ENCODE measurements at regions not wholly inside any gene's neighbourhood (a gene's known extent, or its start where the extent isn't known, plus 50 kb on each side); places are given as distances from the start of the nearest gene placed in this dataset.

DNA sequence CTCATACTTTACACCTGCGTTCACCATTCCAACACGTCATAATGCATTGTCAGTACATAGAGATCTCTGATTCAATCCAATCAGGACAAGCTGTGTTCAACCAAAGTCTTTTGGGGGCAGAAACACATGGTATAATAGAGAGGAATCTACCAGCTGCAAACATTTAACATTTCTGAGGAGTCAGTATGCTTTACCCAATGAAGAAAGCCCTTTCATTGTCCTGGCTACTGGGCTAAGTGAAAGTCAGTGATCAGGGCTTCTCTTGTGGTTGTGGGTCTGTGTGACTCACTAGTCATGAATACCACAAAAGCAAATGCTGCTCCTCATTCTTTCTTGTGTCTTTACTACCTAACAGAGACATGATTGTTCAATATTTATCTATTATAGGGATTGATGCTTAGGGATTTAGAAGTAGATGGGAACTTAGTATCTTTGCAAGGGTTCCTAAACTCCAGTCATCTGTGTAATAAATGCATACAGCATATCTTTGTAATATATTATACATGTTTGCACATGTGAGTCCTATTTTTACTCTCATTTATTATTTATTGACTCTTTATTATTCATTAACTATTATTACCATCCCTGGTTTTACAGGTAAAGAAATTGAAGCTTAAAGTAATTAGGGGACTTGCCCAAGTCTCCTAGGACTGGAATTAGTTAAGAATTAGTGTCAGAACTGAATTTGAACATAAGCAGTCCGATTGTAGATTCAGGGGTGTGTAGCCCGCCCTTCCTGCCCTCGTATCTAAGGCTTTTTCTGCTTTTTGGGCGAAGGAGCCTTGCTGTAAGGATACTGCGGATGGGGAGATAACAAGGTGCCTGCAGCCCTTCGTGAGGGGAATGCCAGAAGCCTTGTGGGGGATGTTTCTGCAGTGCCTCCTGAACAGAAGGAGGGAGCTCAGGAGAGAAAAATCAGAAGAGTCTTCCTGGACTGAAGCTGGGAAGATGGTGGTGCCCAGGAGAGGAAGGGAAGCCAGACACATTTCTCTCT is 353.1 kb upstream of the BOD1L1 start:
- Histone ChIP-seq H3K36me3 (ENCODE audit: control insufficient read depth, insufficient read depth, low read length) (no peaks in the 10 kb centered on the region), H3K27ac (ENCODE audit: low read length) (no peak overlapping the region), H3K27me3 (ENCODE audit: control insufficient read depth, insufficient read depth, low read length) (no peaks in the 10 kb centered on the region), H3K4me3 (ENCODE audit: low read length) (no peak overlapping the region), H3K9me3 (ENCODE audit: control insufficient read depth, insufficient read depth, low read length) (no peaks in the 10 kb centered on the region), H3K4me1 (ENCODE audit: control insufficient read depth, insufficient read depth, low read length) (no peaks in the 10 kb centered on the region)
- no peak for DNase-seq (ENCODE audit: low read depth, low spot score)
- no CpG with 5 or more reads among the region's 8 CpGs for WGBS (ENCODE audit: insufficient coverage, insufficient read length)

DNA sequence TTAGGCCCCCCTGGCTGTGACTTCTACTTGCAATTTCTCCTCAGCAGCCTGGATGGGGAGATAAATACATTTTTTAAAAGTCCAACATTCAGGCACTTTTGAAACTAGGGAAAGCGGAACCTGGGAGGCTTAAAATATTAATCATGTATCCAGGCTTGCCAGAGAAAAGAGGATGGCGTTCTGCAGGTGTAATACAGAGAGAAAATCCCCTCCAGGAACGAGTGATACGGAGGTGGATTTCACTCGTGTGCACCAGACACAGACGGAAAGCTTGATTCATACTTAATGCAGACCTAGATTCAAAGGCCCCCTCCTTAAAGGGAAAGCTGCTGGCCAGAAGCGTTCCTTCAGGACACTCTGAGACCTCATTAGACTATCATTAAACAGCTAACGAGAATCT is 354.0 kb upstream of the BOD1L1 start:
- WGBS (ENCODE audit: insufficient coverage, insufficient read length) = no CpG with 5 or more reads among the region's 8 CpGs
- no peaks in the 10 kb centered on the region for H3K9me3 ChIP-seq (ENCODE audit: control insufficient read depth, insufficient read depth, low read length)
- no peaks in the 10 kb centered on the region for H3K4me1 ChIP-seq (ENCODE audit: control insufficient read depth, insufficient read depth, low read length)
- no peaks in the 10 kb centered on the region for H3K27me3 ChIP-seq (ENCODE audit: control insufficient read depth, insufficient read depth, low read length)
- H3K27ac ChIP-seq (ENCODE audit: low read length) = no peak overlapping the region
- H3K4me3 ChIP-seq (ENCODE audit: low read length) = no peak overlapping the region
- DNase-seq (ENCODE audit: low read depth, low spot score) = no peak
- no peaks in the 10 kb centered on the region for H3K36me3 ChIP-seq (ENCODE audit: control insufficient read depth, insufficient read depth, low read length)

DNA sequence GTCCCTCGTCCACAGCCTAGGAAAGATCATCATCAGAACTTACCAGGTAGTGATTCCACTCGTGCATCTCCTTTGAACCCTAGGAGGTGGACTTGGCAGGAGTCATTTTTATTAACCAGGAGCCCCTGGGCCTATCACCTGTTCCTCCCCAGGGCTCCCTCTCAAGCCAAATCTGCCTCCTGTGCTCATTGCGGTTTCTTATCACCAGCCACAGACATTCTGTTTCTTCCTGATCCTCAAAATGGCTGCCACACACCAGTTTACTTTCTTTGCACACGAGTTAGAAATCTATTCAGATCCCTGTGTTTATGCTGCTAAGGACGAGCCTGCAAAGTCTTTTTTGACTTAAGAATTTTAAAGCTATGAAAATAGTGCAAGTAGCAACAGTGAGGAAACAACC is 354.5 kb upstream of the BOD1L1 start:
- H3K27me3 ChIP-seq (ENCODE audit: control insufficient read depth, insufficient read depth, low read length) = no peaks in the 10 kb centered on the region
- H3K27ac ChIP-seq (ENCODE audit: low read length) = no peak overlapping the region
- H3K4me3 ChIP-seq (ENCODE audit: low read length) = no peak overlapping the region
- DNase-seq (ENCODE audit: low read depth, low spot score) = no peak
- H3K9me3 ChIP-seq (ENCODE audit: control insufficient read depth, insufficient read depth, low read length) = no peaks in the 10 kb centered on the region
- WGBS (ENCODE audit: insufficient coverage, insufficient read length) = no CpG with 5 or more reads among the region's 5 CpGs
- H3K36me3 ChIP-seq (ENCODE audit: control insufficient read depth, insufficient read depth, low read length) = no peaks in the 10 kb centered on the region
- no peaks in the 10 kb centered on the region for H3K4me1 ChIP-seq (ENCODE audit: control insufficient read depth, insufficient read depth, low read length)

DNA sequence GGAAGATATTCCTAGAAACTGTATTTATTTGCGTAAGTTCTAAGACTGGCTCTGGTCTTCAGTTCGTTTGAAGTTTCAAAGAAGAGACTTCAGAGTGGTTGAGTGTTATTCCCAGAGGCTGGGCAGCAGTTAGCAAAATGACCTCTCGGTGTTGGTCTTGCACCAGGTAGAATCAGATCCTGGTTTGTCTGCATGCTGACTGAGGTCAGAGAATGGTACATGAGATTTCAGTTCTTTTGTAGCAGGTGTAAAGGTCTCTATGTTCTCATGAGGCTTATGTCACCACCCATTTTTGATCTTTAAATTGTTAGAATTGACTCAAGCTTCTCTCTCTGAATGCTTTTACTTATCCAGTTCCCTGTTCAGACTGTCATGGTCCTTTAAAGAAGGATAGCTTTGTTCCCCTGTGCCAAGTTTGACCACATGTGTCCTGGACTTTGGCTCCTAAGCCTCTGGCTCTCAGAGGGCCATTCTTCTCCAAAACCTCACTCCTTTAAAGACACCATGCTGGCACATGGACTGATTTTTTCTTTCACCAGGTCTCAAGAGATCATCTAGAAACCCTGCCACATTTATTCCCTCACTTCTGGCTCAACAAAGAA is 355.8 kb upstream of the BOD1L1 start:
- no CpG with 5 or more reads among the region's 3 CpGs for WGBS (ENCODE audit: insufficient coverage, insufficient read length)
- no peaks in the 10 kb centered on the region for H3K36me3 ChIP-seq (ENCODE audit: control insufficient read depth, insufficient read depth, low read length)
- no peak overlapping the region for H3K4me3 ChIP-seq (ENCODE audit: low read length)
- no peaks in the 10 kb centered on the region for H3K9me3 ChIP-seq (ENCODE audit: control insufficient read depth, insufficient read depth, low read length)
- no peaks in the 10 kb centered on the region for H3K4me1 ChIP-seq (ENCODE audit: control insufficient read depth, insufficient read depth, low read length)
- H3K27me3 ChIP-seq (ENCODE audit: control insufficient read depth, insufficient read depth, low read length) = no peaks in the 10 kb centered on the region
- no peak for DNase-seq (ENCODE audit: low read depth, low spot score)
- H3K27ac ChIP-seq (ENCODE audit: low read length) = no peak overlapping the region

DNA sequence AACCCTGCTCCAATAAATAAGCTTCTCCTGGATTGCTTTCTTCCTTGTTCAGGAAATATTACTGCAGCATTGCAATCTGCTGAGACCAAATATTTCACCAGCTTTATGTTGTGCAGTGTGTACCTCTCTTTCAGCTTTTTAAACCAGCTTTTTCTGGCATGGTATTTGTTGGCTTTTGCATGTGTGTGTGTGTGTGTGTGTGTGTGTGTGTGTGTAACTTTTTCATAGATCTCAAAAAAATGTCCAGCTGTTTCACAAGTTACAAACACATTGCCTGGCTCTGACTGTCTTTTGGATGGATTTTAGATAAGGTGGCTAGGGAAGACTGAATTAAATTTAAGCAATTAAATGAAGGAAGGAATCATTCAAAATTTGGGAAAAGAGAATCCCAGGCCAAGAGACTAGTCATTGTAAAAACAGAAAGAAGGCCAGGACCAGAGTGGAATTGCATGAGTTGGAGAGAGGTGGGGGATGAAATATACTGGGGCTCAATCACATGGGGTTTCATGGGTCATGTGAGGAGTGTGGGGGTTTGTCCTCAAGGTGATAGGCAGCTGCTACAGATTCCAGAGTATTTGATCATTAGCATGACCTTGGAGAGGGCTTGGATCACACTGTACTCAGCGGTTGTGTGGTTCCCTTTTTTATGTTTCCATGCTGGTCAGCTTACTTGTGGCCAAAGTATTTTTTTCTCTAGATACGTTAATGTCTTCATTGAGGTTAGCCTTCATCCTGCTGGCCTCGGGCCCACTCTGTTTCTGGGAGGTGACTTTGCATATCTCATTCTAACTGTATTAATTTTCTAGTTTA is 357.7 kb upstream of the BOD1L1 start:
- H3K27me3 ChIP-seq (ENCODE audit: control insufficient read depth, insufficient read depth, low read length) = no peaks in the 10 kb centered on the region
- H3K9me3 ChIP-seq (ENCODE audit: control insufficient read depth, insufficient read depth, low read length) = no peaks in the 10 kb centered on the region
- DNase-seq (ENCODE audit: low read depth, low spot score) = no peak
- H3K4me1 ChIP-seq (ENCODE audit: control insufficient read depth, insufficient read depth, low read length) = no peaks in the 10 kb centered on the region
- H3K36me3 ChIP-seq (ENCODE audit: control insufficient read depth, insufficient read depth, low read length) = no peaks in the 10 kb centered on the region
- H3K4me3 ChIP-seq (ENCODE audit: low read length) = no peak overlapping the region
- no CpG with 5 or more reads among the region's 3 CpGs for WGBS (ENCODE audit: insufficient coverage, insufficient read length)
- no peak overlapping the region for H3K27ac ChIP-seq (ENCODE audit: low read length)

DNA sequence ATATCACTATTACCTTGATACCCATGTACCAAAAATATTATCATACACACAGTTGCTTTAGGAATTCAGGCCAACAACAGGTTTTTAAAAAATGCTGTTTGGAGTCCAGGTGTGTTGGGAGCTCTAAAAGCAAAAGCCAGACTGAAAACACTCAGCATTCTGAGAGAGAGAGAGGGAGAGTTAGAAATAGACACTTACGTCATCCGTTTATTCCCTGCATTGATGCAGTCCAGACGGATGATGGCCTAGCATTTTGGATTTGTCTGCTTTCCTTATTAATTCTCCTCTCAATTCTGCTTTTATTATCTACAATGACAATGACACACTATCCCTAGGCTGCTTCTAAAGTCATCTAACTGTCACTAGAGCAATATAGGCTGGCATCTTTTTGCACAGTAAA is 358.3 kb upstream of the BOD1L1 start:
- no peak for DNase-seq (ENCODE audit: low read depth, low spot score)
- no CpG with 5 or more reads among the region's 3 CpGs for WGBS (ENCODE audit: insufficient coverage, insufficient read length)
- no peak overlapping the region for H3K4me3 ChIP-seq (ENCODE audit: low read length)
- no peaks in the 10 kb centered on the region for H3K9me3 ChIP-seq (ENCODE audit: control insufficient read depth, insufficient read depth, low read length)
- H3K4me1 ChIP-seq (ENCODE audit: control insufficient read depth, insufficient read depth, low read length) = no peaks in the 10 kb centered on the region
- H3K36me3 ChIP-seq (ENCODE audit: control insufficient read depth, insufficient read depth, low read length) = no peaks in the 10 kb centered on the region
- no peaks in the 10 kb centered on the region for H3K27me3 ChIP-seq (ENCODE audit: control insufficient read depth, insufficient read depth, low read length)
- no peak overlapping the region for H3K27ac ChIP-seq (ENCODE audit: low read length)

DNA sequence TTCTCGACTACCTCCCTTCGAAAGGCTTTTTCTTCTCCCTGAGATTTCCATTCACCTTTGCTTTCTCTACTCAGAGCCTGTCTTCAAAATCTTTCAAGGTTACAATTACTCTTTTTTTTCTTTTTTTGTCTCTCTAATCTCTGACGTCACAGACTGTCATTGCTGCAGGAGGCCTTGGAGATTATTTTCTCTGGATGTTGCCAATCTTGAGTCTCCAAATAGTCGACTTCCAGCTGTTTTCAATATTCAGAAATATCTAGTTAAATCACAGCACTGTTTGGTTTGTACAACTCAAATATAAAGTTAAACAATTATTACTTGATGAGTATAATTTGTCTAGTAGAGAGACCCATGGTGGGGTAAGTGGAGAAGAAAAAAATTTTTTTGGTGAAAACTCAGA is 359.0 kb upstream of the BOD1L1 start:
- Histone ChIP-seq H3K4me3 (ENCODE audit: low read length) (no peak overlapping the region), H3K36me3 (ENCODE audit: control insufficient read depth, insufficient read depth, low read length) (no peaks in the 10 kb centered on the region), H3K9me3 (ENCODE audit: control insufficient read depth, insufficient read depth, low read length) (no peaks in the 10 kb centered on the region), H3K27ac (ENCODE audit: low read length) (no peak overlapping the region), H3K27me3 (ENCODE audit: control insufficient read depth, insufficient read depth, low read length) (no peaks in the 10 kb centered on the region), H3K4me1 (ENCODE audit: control insufficient read depth, insufficient read depth, low read length) (no peaks in the 10 kb centered on the region)
- no CpG with 5 or more reads among the region's 4 CpGs for WGBS (ENCODE audit: insufficient coverage, insufficient read length)
- no peak for DNase-seq (ENCODE audit: low read depth, low spot score)

DNA sequence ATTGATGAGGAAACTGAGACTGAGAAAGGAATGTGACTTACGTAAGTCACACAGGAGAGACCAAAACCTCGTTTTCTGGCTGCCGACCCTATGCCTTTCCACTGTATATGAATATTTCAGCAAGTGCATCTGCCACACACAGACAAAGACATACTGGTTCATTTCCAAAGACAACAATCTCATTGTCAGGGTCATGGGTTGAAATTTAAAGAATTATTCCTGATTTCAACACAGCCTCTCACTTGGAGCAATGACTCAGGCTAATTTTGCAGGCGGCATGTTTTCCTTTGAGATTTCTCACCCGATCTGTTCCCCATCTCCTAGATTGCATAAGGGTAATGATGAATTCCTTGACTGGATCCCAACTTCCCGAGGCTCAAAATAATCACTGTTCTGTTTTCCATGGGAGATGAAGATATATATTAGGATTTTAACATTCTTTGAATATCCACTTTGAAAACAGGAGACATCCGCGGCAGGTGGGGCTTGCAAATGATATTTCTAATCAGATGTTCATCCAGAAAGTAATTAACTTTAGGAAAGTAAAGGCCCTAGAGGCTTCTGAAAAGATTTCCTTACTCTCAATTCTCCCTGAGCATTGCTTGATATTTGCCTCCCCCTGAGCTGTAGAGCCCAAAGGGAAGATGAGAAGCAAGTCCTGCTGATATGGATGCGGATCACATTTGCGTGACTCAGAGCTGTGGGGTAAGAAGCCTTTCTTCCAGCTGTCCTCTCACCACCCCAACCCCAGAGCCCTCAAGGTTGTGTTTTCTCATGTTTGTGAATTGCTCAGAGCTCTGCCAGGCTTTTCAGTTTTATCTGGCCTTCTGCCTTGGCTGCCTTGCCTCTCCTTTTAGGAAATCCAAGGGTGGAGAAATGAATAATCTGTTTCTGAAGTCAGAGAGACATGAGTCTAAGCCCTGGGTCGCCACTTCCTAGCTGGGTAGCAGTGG is 361.1 kb upstream of the BOD1L1 start:
- Histone ChIP-seq H3K27ac (ENCODE audit: low read length) (no peak overlapping the region), H3K4me3 (ENCODE audit: low read length) (no peak overlapping the region)
- DNase-seq (ENCODE audit: low read depth, low spot score) = no peak

DNA sequence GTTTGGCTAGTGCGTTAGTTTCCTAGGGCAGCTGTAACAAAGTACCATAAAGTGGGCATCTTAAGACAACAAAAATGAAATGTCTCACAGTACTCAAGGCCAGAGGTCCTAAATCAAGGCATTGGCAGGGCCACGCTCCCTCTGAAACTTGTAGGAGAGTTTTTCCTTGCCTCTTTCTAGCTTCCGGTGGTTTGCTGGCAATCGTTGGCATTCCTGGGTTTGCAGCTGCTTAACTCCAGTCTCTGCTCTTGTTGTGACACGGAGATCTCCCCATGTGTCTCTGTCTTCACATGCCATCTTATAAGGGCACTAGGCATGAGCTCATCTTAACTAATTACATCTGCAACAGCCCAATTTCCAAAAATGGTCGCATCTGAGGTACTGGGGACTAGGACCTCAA is 362.0 kb upstream of the BOD1L1 start:
- Histone ChIP-seq H3K4me1 (ENCODE audit: control insufficient read depth, insufficient read depth, low read length) (no peaks in the 10 kb centered on the region), H3K27me3 (ENCODE audit: control insufficient read depth, insufficient read depth, low read length) (no peaks in the 10 kb centered on the region), H3K27ac (ENCODE audit: low read length) (no peak overlapping the region), H3K4me3 (ENCODE audit: low read length) (no peak overlapping the region), H3K9me3 (ENCODE audit: control insufficient read depth, insufficient read depth, low read length) (no peaks in the 10 kb centered on the region), H3K36me3 (ENCODE audit: control insufficient read depth, insufficient read depth, low read length) (no peaks in the 10 kb centered on the region)
- WGBS (ENCODE audit: insufficient coverage, insufficient read length) = no CpG with 5 or more reads among the region's 6 CpGs
- no peak for DNase-seq (ENCODE audit: low read depth, low spot score)

More for the DNA sequence above, 361.1 kb upstream of the BOD1L1 start:
- WGBS (ENCODE audit: insufficient coverage, insufficient read length) = no CpG with 5 or more reads among the region's 11 CpGs
- Histone ChIP-seq H3K27me3 (ENCODE audit: control insufficient read depth, insufficient read depth, low read length) (no peaks in the 10 kb centered on the region), H3K36me3 (ENCODE audit: control insufficient read depth, insufficient read depth, low read length) (no peaks in the 10 kb centered on the region), H3K9me3 (ENCODE audit: control insufficient read depth, insufficient read depth, low read length) (no peaks in the 10 kb centered on the region), H3K4me1 (ENCODE audit: control insufficient read depth, insufficient read depth, low read length) (no peaks in the 10 kb centered on the region)

All from iPS DF 6.9 (cell line).